ENCODE measurements at regions not wholly inside any gene's neighbourhood (a gene's known extent, or its start where the extent isn't known, plus 50 kb on each side); places are given as distances from the start of the nearest gene placed in this dataset.

- no peak for TF ChIP-seq POLR2A (IDR thresholded peaks at IDR 0.05; ENCODE audit: low read length)
- no peak for TF ChIP-seq GATA1 (IDR thresholded peaks at IDR 0.05; ENCODE audit: low read depth, low read length)
Measured at GRCh38 chr4:181437895-181438294, 805.3 kb upstream of the TENM3 start.

All from erythroblast (primary cell).